Liver (tissue), 8 donors: ENCODE measurements at regions not wholly inside any gene's neighbourhood (a gene's known extent, or its start where the extent isn't known, plus 50 kb on each side); places are given as distances from the start of the nearest gene placed in this dataset.

Source experiments
- DNase-seq: peaks from one replicate; pipeline ENCODE4 v3.0.0-alpha.2; 2017; ENCODE audit warnings: low spot score
- H3K27ac ChIP-seq, 2 donors: one replicate each; pipeline ENCODE4 v1.7.0; 2013; ENCODE audit warnings: inconsistent platforms in 2 of 2, low read length in 2 of 2, control low read depth in 1 of 2, low read depth in 1 of 2, mild to moderate bottlenecking in 1 of 2
- H3K27me3 ChIP-seq, 4 donors: one replicate each; pipeline versions ENCODE4 v1.6.1 to v1.7.0; 2013; ENCODE audit warnings: low read length in 3 of 4, inconsistent platforms in 1 of 4, mild to moderate bottlenecking in 1 of 4, moderate library complexity in 1 of 4; ENCODE audit not compliant: control insufficient read depth in 4 of 4, insufficient read depth in 4 of 4
- H3K36me3 ChIP-seq, 4 donors: one replicate each; pipeline versions ENCODE4 v1.6.1 to v1.7.0; 2013; ENCODE audit warnings: low read length in 3 of 4, mild to moderate bottlenecking in 3 of 4, low read depth in 1 of 4, moderate library complexity in 1 of 4; ENCODE audit not compliant: control insufficient read depth in 4 of 4, insufficient read depth in 3 of 4
- H3K4me1 ChIP-seq, 4 donors: one replicate each; pipeline versions ENCODE4 v1.6.1 to v1.7.0; 2013; ENCODE audit warnings: low read length in 3 of 4, mild to moderate bottlenecking in 3 of 4, moderate library complexity in 1 of 4; ENCODE audit not compliant: control insufficient read depth in 4 of 4, insufficient read depth in 4 of 4
- H3K4me3 ChIP-seq, 3 donors: one replicate each; pipeline versions ENCODE4 v1.6.1 to v1.7.0; 2013; ENCODE audit warnings: low read length in 3 of 3, control low read depth in 1 of 3, low read depth in 1 of 3, mild to moderate bottlenecking in 1 of 3
- H3K9ac ChIP-seq, 2 donors: one replicate each; pipeline ENCODE4 v1.7.0; 2013; ENCODE audit warnings: low read length in 2 of 2, mild to moderate bottlenecking in 2 of 2, moderate library complexity in 2 of 2, control low read depth in 1 of 2, low read depth in 1 of 2
- H3K9me3 ChIP-seq, 4 donors: one replicate each; pipeline versions ENCODE4 v1.6.1 to v1.7.0; 2013; ENCODE audit warnings: low read length in 3 of 4; ENCODE audit not compliant: control insufficient read depth in 4 of 4
- CTCF ChIP-seq: fragments of 150-350 bp; IDR thresholded peaks from 2 replicates; pipeline ENCODE4 v1.5.1; 2017; ENCODE audit warnings: improper control_type of control experiment, low read depth, low read length; ENCODE audit not compliant: missing input control
- FOXA2 ChIP-seq: IDR thresholded peaks from 2 replicates; pipeline ENCODE4 v1.6.1; 2016; ENCODE audit warnings: antibody characterized with exemption
- GABPA ChIP-seq, 2 donors: IDR thresholded peaks in 1 of 2; conservative IDR thresholded peaks in 1 of 2; 2 replicates each; pipeline ENCODE4 v1.6.1; 2016; ENCODE audit warnings: antibody characterized with exemption in 2 of 2, mild to moderate bottlenecking in 1 of 2, moderate library complexity in 1 of 2
- JUND ChIP-seq, 2 donors: IDR thresholded peaks; 2 replicates each; pipeline ENCODE4 v1.6.1; 2016; ENCODE audit warnings: antibody characterized with exemption in 2 of 2
- NR2F2 ChIP-seq: IDR thresholded peaks from 2 replicates; pipeline ENCODE4 v1.6.1; 2016; ENCODE audit warnings: antibody characterized with exemption
- RAD21 ChIP-seq, 2 donors: IDR thresholded peaks; 2 replicates each; pipeline ENCODE4 v1.6.1; 2016; ENCODE audit warnings: antibody characterized with exemption in 2 of 2, mild to moderate bottlenecking in 2 of 2
- REST ChIP-seq: IDR thresholded peaks from 2 replicates; pipeline ENCODE4 v1.6.1; 2016; ENCODE audit warnings: antibody characterized with exemption, mild to moderate bottlenecking
- RXRA ChIP-seq, 2 donors: IDR thresholded peaks; 2 replicates each; pipeline ENCODE4 v1.6.1; 2017 to 2018; ENCODE audit warnings: antibody characterized with exemption in 2 of 2, mild to moderate bottlenecking in 1 of 2
- SP1 ChIP-seq: IDR thresholded peaks from 2 replicates; pipeline ENCODE4 v1.6.1; 2018; ENCODE audit warnings: antibody characterized with exemption, mild to moderate bottlenecking
- TAF1 ChIP-seq: conservative IDR thresholded peaks from 2 replicates; pipeline ENCODE4 v1.6.1; 2016; ENCODE audit warnings: antibody characterized with exemption, mild to moderate bottlenecking
- ZBTB33 ChIP-seq: IDR thresholded peaks from 2 replicates; pipeline ENCODE4 v1.6.1; 2016; ENCODE audit warnings: antibody characterized with exemption
- WGBS: extraction: QIAGEN DNeasy Blood & Tissue Kit; methylation state at CpG from one replicate; pipeline ENCODE4 v1.1.7; 2013; 5-methylcytosine and 5-hydroxymethylcytosine counted together
- donor health status: healthy.
- donor health status: healthy.
- donor health status: healthy.
- donor health status: healthy.
- donor health status: healthy.

- no peak overlapping the region for H3K27ac ChIP-seq
- no peaks in the 10 kb centered on the region for H3K4me1 ChIP-seq
- H3K36me3 ChIP-seq, result no peaks in the 10 kb centered on the region
- H3K4me3 ChIP-seq, result no peak overlapping the region
- 86% methylated on average over 2 of the region's 2 CpGs for WGBS
- no peaks in the 10 kb centered on the region for H3K9me3 ChIP-seq
- DNase-seq, result no peak
- H3K27me3 ChIP-seq, result no peaks in the 10 kb centered on the region
- TF ChIP-seq RAD21 (IDR thresholded peaks at IDR 0.05), result peak; percentile 49 to 74
- TF ChIP-seq CTCF, result peak; percentile 21
- no peak for TF ChIP-seq RXRA (IDR thresholded peaks at IDR 0.05)
- no peak for TF ChIP-seq ZBTB33
- no peak for TF ChIP-seq SP1
- H3K9ac ChIP-seq, result no peak overlapping the region
Measured at GRCh38 chr1:221637641-221638041, 104.2 kb downstream of the DUSP10 start.

GRCh38 chr1:221638595-221638994, 103.3 kb downstream of the DUSP10 start:
- DNase-seq, result no peak
- Histone ChIP-seq H3K4me1 (no peaks in the 10 kb centered on the region), H3K9ac (no peak overlapping the region), H3K36me3 (no peaks in the 10 kb centered on the region), H3K27me3 (no peaks in the 10 kb centered on the region), H3K4me3 (no peak overlapping the region), H3K9me3 (no peaks in the 10 kb centered on the region), H3K27ac (no peak overlapping the region)
- TF ChIP-seq NR2F2 (no peak), REST (no peak), TAF1 (no peak), ZBTB33 (no peak), GABPA (IDR thresholded peaks at IDR 0.05 in 1 of 2, conservative IDR thresholded peaks at IDR 0.05 in 1 of 2) (no peak), FOXA2 (no peak), JUND (IDR thresholded peaks at IDR 0.05) (no peak)
- WGBS, result 95% methylated on average over 2 of the region's 2 CpGs
